ENCODE measurements at regions not wholly inside any gene's neighbourhood (a gene's known extent, or its start where the extent isn't known, plus 50 kb on each side); places are given as distances from the start of the nearest gene placed in this dataset.
"Not testable (repeated sequence)": the region's sequence is repeated elsewhere in the genome, so short reads cannot be mapped to it uniquely, and the experiment has no call there.

DNA sequence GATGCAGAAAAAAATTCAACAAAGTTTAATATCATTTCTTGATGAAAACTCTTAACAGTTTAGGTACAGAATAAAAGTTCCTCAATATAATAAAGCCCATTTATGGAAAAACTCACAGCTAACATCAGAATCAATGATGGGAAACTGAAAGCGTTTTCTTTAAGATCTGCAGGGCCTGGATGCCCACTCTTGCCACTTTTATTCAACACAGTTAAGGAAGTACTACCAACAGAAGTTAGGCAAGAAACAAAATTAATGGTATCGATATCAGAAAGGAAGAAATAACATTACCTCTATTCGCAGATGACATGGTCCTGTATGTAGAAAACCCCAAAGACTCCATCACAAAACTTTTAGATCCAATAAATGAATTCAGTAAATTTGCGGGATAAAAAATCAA, 542.4 kb upstream of the RGMB start:
- TF ChIP-seq, protein P1, sequence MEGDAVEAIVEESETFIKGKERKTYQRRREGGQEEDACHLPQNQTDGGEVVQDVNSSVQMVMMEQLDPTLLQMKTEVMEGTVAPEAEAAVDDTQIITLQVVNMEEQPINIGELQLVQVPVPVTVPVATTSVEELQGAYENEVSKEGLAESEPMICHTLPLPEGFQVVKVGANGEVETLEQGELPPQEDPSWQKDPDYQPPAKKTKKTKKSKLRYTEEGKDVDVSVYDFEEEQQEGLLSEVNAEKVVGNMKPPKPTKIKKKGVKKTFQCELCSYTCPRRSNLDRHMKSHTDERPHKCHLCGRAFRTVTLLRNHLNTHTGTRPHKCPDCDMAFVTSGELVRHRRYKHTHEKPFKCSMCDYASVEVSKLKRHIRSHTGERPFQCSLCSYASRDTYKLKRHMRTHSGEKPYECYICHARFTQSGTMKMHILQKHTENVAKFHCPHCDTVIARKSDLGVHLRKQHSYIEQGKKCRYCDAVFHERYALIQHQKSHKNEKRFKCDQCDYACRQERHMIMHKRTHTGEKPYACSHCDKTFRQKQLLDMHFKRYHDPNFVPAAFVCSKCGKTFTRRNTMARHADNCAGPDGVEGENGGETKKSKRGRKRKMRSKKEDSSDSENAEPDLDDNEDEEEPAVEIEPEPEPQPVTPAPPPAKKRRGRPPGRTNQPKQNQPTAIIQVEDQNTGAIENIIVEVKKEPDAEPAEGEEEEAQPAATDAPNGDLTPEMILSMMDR (IDR thresholded peaks at IDR 0.05), result no peak

DNA sequence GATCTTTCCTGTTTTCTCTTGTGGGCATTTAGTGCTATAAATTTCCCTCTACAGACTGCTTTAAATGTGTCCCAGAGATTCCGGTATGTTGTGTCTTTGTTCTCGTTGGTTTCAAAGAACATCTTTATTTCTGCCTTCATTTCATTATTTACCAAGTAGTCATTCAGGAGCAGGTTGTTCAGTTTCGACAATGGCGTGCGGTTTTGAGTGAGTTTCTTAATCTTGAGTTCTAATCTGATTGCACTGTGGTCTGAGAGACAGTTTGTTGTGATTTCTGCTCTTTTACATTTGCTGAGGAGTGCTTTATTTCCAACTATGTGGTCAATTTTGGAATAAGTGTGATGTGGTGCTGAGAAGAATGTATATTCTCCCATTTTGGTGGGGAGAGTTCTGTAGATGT, 535.7 kb upstream of the RGMB start:
- not testable (repeated sequence) for ATAC-seq (ENCODE audit: low FRiP score); DNase-seq (ENCODE audit: low spot score)

More for the DNA sequence above, 542.4 kb upstream of the RGMB start:
- ATAC-seq (ENCODE audit: low FRiP score), result no peak
- DNase-seq (ENCODE audit: low spot score), result no peak

DNA sequence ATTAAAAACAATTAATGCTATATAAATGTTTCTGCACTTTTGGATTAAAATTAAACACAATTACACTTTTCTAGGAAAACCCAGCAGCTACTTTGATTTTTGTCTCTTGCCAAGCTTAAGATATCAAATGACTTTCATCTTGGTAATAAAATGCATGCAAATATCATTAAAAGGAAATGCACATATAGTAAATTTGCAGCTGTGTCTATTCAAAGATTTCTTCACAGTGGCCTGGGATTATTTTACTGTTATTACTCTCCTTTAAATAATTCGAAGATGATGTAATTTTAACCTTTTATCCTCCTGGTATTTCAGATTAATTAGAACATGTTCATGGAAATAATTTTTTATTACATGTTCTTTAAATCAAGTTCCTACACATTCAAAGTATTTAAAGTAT, 529.5 kb upstream of the RGMB start:
- no peak for DNase-seq (ENCODE audit: low spot score)
- TF ChIP-seq, protein P1 (IDR thresholded peaks at IDR 0.05), result no peak
- no peak for ATAC-seq (ENCODE audit: low FRiP score)

DNA sequence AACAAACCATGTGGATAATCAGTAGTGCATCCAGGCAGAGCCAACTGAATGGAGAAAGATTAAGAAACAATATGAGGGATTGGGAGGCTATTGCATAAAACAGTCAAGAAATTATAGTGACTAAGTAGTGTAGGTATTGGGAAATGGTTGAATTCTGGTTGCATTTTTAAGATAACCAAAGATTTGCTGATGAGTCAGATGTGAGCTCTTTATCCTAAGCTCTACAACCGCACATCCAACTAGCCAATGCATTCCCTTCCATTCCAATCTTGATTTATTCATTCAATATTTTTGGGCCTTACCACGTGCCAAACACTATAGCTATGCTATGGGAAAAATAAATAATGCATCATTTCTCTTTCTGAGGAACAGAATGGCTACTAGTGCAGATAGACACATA, 524.5 kb upstream of the RGMB start:
- no peak for ATAC-seq (ENCODE audit: low FRiP score)
- TF ChIP-seq, protein P1 (IDR thresholded peaks at IDR 0.05), result no peak
- no peak for DNase-seq (ENCODE audit: low spot score)

DNA sequence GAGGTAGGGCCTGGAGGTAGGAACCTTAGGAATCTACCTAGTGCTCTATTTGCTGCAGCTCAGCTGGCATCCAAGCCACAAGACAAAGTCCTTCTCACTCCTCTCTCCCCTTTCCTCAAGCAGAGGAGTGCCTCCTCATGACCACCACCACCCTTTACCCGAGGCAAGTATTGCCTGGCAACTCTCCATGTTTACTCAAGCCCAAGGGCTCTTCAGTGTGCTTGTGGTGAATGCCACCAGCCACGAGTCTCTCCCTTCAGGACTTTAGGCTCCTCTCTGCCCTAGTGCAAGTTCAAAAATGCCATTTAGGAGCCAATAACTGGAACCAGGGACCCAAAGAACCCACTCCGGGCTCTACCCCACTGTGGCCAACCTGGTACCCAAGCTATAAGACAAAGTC, 514.5 kb upstream of the RGMB start:
- ATAC-seq (ENCODE audit: low FRiP score), result no peak
- TF ChIP-seq, protein P1 (IDR thresholded peaks at IDR 0.05), result no peak
- DNase-seq (ENCODE audit: low spot score), result no peak

DNA sequence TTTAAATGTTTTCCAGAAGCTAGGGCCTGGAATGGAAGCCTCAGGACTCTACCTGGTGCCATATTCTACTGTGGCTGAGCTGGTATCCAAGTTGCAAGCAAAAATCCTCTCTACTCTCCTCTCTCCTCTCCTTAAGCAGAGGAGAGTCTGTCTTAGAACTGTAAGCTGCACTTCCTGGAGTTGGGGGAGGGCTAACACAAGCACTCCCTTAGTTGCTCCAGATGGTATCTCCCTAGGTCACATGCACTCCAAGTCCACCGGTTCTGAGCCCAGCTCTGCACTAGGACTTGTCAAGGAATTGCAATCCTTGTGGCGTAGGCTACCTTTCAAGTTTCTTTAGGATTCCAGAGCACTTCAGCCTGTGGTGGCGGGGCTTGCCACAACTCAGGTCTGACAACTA, 513.9 kb upstream of the RGMB start:
- ATAC-seq (ENCODE audit: low FRiP score) (no peak), DNase-seq (ENCODE audit: low spot score) (no peak)
- TF ChIP-seq, protein P1 (IDR thresholded peaks at IDR 0.05), result no peak

DNA sequence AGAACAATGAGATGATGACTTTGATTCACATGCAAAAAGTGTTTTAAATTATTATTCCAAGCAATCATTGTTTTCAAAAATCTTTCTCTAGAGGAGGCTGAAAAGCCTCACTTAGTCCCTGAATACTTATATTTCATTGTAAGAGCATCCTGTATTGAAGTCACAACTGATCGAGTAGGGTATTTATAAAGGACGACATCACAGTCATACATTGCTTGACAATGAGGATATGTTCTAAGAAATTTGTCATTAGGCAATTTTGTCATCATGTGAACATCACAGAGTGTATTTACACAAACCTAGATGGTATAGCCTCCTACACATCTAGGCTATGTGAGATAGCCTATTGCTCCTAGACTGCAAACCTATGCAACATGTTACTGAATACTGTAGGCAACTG, 510.4 kb upstream of the RGMB start:
- DNase-seq (ENCODE audit: low spot score) (no peak), ATAC-seq (ENCODE audit: low FRiP score) (no peak)
- TF ChIP-seq, protein P1 (IDR thresholded peaks at IDR 0.05), result no peak
